OCI-LY1 (cell line): ENCODE measurements at regions not wholly inside any gene's neighbourhood (a gene's known extent, or its start where the extent isn't known, plus 50 kb on each side); places are given as distances from the start of the nearest gene placed in this dataset.

Experiments used
- EZH2 ChIP-seq: fragments of 200-600 bp; sonication (generic), shearing (Covaris generic); IDR thresholded peaks from 2 replicates; pipeline ENCODE4 v1.8.0; 2017; ENCODE audit warnings: borderline replicate concordance, mixed run types, mild to moderate bottlenecking, antibody characterized with exemption, low read length, moderate library complexity, mixed read lengths
- TF ChIP-seq, protein P1 (sequence below): fragments of 200-600 bp; sonication (generic), shearing (Covaris generic); IDR thresholded peaks from 2 replicates; pipeline ENCODE4 v1.5.1; 2017; ENCODE audit warnings: mild to moderate bottlenecking, antibody characterized with exemption, low read length, moderate library complexity, mixed read lengths

DNA sequence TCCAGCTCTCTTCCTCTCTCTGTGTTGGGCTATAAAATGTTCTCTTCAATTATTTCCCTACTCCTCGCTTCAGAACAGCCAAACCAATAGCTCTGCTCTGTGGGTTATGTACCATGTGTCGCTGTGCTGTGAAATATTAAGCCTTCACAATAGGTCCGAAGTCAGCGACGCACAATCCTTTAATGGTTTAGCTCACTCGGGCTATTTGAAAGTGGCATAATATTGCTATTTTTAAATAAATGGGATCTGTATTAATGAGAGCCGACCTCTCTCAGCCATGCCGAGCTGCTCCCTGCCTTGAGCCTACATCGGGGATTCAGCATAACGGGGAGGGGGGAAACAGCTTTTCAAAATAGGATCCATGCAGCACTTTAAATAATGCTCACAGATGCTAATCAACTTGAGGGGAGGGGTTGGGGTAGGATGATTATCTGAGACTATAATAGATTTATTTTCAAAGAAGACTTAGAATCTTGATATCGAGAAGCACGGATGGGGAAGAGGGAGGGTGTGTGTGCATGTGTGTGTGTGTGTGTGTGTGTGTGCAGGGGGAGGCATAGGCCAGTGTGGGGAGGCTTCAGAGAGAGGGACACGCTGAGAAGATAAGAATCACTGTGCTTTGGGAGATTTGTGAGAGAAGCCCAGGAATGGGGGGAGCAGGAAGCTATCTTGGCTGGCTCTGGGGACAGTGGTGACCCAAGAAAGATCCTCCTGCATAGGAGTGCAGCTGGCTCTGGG, 271.5 kb downstream of the NXPE2 start:
- TF ChIP-seq, protein P1, sequence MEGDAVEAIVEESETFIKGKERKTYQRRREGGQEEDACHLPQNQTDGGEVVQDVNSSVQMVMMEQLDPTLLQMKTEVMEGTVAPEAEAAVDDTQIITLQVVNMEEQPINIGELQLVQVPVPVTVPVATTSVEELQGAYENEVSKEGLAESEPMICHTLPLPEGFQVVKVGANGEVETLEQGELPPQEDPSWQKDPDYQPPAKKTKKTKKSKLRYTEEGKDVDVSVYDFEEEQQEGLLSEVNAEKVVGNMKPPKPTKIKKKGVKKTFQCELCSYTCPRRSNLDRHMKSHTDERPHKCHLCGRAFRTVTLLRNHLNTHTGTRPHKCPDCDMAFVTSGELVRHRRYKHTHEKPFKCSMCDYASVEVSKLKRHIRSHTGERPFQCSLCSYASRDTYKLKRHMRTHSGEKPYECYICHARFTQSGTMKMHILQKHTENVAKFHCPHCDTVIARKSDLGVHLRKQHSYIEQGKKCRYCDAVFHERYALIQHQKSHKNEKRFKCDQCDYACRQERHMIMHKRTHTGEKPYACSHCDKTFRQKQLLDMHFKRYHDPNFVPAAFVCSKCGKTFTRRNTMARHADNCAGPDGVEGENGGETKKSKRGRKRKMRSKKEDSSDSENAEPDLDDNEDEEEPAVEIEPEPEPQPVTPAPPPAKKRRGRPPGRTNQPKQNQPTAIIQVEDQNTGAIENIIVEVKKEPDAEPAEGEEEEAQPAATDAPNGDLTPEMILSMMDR = no peak
- no peak for TF ChIP-seq EZH2
